ENCODE measurements at regions not wholly inside any gene's neighbourhood (a gene's known extent, or its start where the extent isn't known, plus 50 kb on each side); places are given as distances from the start of the nearest gene placed in this dataset.

DNA sequence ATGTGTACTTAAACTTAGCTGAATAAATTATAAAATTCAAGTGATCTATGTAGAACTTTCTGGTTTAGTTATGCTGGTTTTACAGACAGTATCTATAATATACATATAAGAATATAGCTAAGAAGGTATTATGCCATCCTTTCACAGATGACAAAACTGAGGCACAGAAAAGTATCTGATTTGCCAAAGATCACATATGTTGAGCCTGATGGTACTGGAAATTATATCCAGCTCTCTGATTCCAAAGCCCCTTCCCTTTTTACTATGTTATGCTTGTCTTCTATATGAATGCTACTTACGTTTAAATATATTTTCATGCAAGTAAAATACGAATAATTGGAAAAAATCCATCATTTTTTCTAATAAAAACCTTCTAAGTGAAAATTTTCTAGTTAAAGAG is 1631.3 kb downstream of the DPP10 start:
- Histone ChIP-seq H4K91ac (ENCODE audit: low read depth, low read length) (no peak overlapping the region), H3K14ac (ENCODE audit: low read length) (no peak overlapping the region), H4K12ac (ENCODE audit: low read depth, low read length) (no peak overlapping the region), H2BK120ac (ENCODE audit: insufficient read depth, low read length, poor library complexity) (no peak overlapping the region), H3K4me2 (ENCODE audit: low read length) (no peak overlapping the region), H3K27me3 (ENCODE audit: insufficient read depth, low read length) (no peaks in the 10 kb centered on the region), H3K23ac (ENCODE audit: low read length) (no peak overlapping the region), H3K79me2 (ENCODE audit: control insufficient read depth, insufficient read depth, low read length, poor library complexity) (no peaks in the 10 kb centered on the region), H3K4me3 (ENCODE audit: low read depth, low read length) (no peak overlapping the region), H3K36me3 (ENCODE audit: control insufficient read depth in 1 of 2, insufficient read depth in 2 of 2, low read length in 2 of 2) (no peaks in the 10 kb centered on the region), H3K27ac (ENCODE audit: low read depth, low read length) (no peak overlapping the region), H3K79me1 (ENCODE audit: low read length) (no peaks in the 10 kb centered on the region), H2BK5ac (ENCODE audit: low read depth, low read length, poor library complexity) (no peak overlapping the region), H3K9ac (ENCODE audit: low read length) (no peak overlapping the region), H2AK5ac (ENCODE audit: low read length) (no peak overlapping the region), H2AFZ (ENCODE audit: insufficient read depth, low read length, poor library complexity) (no peak overlapping the region), H3K9me3 (ENCODE audit: insufficient read depth, low read depth, low read length) (no peaks in the 10 kb centered on the region), H3K4me1 (ENCODE audit: control insufficient read depth in 1 of 2, insufficient read depth in 2 of 2, low read length in 2 of 2) (no peaks in the 10 kb centered on the region), H3K18ac (ENCODE audit: low read length) (no peak overlapping the region), H4K8ac (ENCODE audit: low read depth, low read length) (no peak overlapping the region), H3K4ac (ENCODE audit: low read depth, low read length) (no peak overlapping the region), H2BK12ac (ENCODE audit: low read length) (no peak overlapping the region)
- no peak for DNase-seq
- WGBS (ENCODE audit: extremely low coverage, insufficient coverage, insufficient read length): no CpG with 5 or more reads among the region's 2 CpGs

DNA sequence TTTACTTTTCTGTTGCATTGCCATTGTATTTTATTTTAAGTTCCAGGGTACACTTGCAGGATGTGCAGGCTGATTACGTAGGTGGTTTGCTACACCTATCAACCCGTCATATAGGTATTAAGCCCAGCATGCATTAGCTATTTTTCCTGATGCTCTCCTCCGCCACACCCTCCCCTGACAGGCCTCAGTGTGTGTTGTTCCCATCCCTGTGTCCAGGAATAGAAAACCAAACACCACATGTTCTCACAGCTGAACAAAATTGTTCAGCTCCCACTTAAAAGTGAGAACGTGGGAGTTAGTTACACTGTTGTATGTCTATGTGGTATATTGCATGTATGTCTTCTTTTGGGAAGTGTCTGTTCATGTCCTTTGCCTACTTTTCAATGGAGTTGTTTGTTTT is 1631.7 kb downstream of the DPP10 start:
- H3K9me3 ChIP-seq (ENCODE audit: insufficient read depth, low read depth, low read length): no peaks in the 10 kb centered on the region
- no peak overlapping the region for H2BK5ac ChIP-seq (ENCODE audit: low read depth, low read length, poor library complexity)
- no peak overlapping the region for H3K4me3 ChIP-seq (ENCODE audit: low read depth, low read length)
- no peak overlapping the region for H3K18ac ChIP-seq (ENCODE audit: low read length)
- H3K9ac ChIP-seq (ENCODE audit: low read length): no peak overlapping the region
- H3K36me3 ChIP-seq (ENCODE audit: control insufficient read depth in 1 of 2, insufficient read depth in 2 of 2, low read length in 2 of 2): no peaks in the 10 kb centered on the region
- no peaks in the 10 kb centered on the region for H3K4me1 ChIP-seq (ENCODE audit: control insufficient read depth in 1 of 2, insufficient read depth in 2 of 2, low read length in 2 of 2)
- H2AK5ac ChIP-seq (ENCODE audit: low read length): no peak overlapping the region
- H2BK12ac ChIP-seq (ENCODE audit: low read length): no peak overlapping the region
- WGBS (ENCODE audit: extremely low coverage, insufficient coverage, insufficient read length): no CpG with 5 or more reads among the region's 4 CpGs
- no peak overlapping the region for H4K8ac ChIP-seq (ENCODE audit: low read depth, low read length)
- H3K23ac ChIP-seq (ENCODE audit: low read length): no peak overlapping the region
- H4K12ac ChIP-seq (ENCODE audit: low read depth, low read length): no peak overlapping the region
- no peak overlapping the region for H3K4me2 ChIP-seq (ENCODE audit: low read length)
- no peak overlapping the region for H2AFZ ChIP-seq (ENCODE audit: insufficient read depth, low read length, poor library complexity)
- H3K4ac ChIP-seq (ENCODE audit: low read depth, low read length): no peak overlapping the region
- no peaks in the 10 kb centered on the region for H3K79me2 ChIP-seq (ENCODE audit: control insufficient read depth, insufficient read depth, low read length, poor library complexity)
- H4K91ac ChIP-seq (ENCODE audit: low read depth, low read length): no peak overlapping the region
- no peak overlapping the region for H3K14ac ChIP-seq (ENCODE audit: low read length)
- H3K27ac ChIP-seq (ENCODE audit: low read depth, low read length): no peak overlapping the region
- no peak for DNase-seq
- no peaks in the 10 kb centered on the region for H3K79me1 ChIP-seq (ENCODE audit: low read length)
- no peak overlapping the region for H2BK120ac ChIP-seq (ENCODE audit: insufficient read depth, low read length, poor library complexity)
- H3K27me3 ChIP-seq (ENCODE audit: insufficient read depth, low read length): no peaks in the 10 kb centered on the region

DNA sequence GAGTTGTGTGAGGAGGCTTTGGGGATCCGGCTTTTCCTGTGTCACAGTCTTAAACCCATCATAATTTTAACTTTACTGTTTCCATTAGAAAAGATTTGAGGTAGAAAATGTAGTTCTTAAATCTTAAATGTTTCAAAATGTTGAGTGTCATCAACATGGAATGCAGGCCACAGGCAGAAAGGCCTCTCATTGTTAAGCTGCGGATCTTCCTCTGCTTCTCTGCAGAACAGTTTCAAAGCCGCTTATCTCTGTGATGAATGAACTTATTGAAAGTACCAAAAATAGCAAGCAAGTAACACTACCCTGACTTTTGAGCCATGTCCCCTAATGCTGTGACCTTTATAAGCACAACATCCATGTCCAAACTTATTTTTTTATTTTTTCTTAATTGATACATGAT is 1645.8 kb downstream of the DPP10 start:
- Histone ChIP-seq H3K23ac (ENCODE audit: low read length) (no peak overlapping the region), H2AFZ (ENCODE audit: insufficient read depth, low read length, poor library complexity) (no peak overlapping the region), H4K91ac (ENCODE audit: low read depth, low read length) (no peak overlapping the region), H3K27ac (ENCODE audit: low read depth, low read length) (no peak overlapping the region), H4K8ac (ENCODE audit: low read depth, low read length) (no peak overlapping the region), H2BK12ac (ENCODE audit: low read length) (no peak overlapping the region), H2BK5ac (ENCODE audit: low read depth, low read length, poor library complexity) (no peak overlapping the region), H3K9ac (ENCODE audit: low read length) (no peak overlapping the region), H3K79me1 (ENCODE audit: low read length) (no peaks in the 10 kb centered on the region), H2AK5ac (ENCODE audit: low read length) (no peak overlapping the region), H3K36me3 (ENCODE audit: control insufficient read depth in 1 of 2, insufficient read depth in 2 of 2, low read length in 2 of 2) (no peaks in the 10 kb centered on the region), H3K4me2 (ENCODE audit: low read length) (no peak overlapping the region), H3K4me1 (ENCODE audit: control insufficient read depth in 1 of 2, insufficient read depth in 2 of 2, low read length in 2 of 2) (peaks cover 0 to 2% of the 10 kb centered on the region in 2 experiments), H4K12ac (ENCODE audit: low read depth, low read length) (no peak overlapping the region), H3K4me3 (ENCODE audit: low read depth, low read length) (no peak overlapping the region), H3K4ac (ENCODE audit: low read depth, low read length) (no peak overlapping the region), H3K14ac (ENCODE audit: low read length) (no peak overlapping the region), H3K18ac (ENCODE audit: low read length) (no peak overlapping the region), H3K27me3 (ENCODE audit: insufficient read depth, low read length) (no peaks in the 10 kb centered on the region), H3K9me3 (ENCODE audit: insufficient read depth, low read depth, low read length) (no peaks in the 10 kb centered on the region), H3K79me2 (ENCODE audit: control insufficient read depth, insufficient read depth, low read length, poor library complexity) (no peaks in the 10 kb centered on the region), H2BK120ac (ENCODE audit: insufficient read depth, low read length, poor library complexity) (no peak overlapping the region)
- DNase-seq: no peak
- no CpG with 5 or more reads among the region's 3 CpGs for WGBS (ENCODE audit: extremely low coverage, insufficient coverage, insufficient read length)

DNA sequence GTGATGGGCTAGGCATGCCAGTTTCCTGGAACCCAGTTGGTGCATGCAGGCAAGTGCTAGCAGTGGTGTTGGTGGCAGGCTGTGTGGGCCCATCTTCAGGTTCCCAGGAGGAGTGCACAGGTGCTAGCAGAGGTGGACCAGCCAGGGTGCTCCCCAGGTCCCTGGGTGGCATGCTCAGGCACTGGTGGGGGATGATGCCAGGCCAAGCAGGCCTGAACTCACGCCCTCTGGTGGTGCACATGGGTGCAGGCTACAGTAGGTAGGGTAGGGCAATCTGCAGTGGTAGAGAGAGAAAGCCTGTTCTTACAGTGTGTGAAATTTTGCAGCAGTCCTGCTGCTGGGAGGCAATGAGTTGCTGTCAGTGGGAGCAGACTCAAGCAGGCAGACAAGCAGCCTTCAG is 1651.8 kb downstream of the DPP10 start:
- no peak overlapping the region for H4K91ac ChIP-seq (ENCODE audit: low read depth, low read length)
- H3K4me3 ChIP-seq (ENCODE audit: low read depth, low read length): no peak overlapping the region
- H3K9ac ChIP-seq (ENCODE audit: low read length): no peak overlapping the region
- H2AFZ ChIP-seq (ENCODE audit: insufficient read depth, low read length, poor library complexity): no peak overlapping the region
- no peak overlapping the region for H4K12ac ChIP-seq (ENCODE audit: low read depth, low read length)
- H3K14ac ChIP-seq (ENCODE audit: low read length): no peak overlapping the region
- H3K27ac ChIP-seq (ENCODE audit: low read depth, low read length): no peak overlapping the region
- H4K8ac ChIP-seq (ENCODE audit: low read depth, low read length): no peak overlapping the region
- H3K36me3 ChIP-seq (ENCODE audit: control insufficient read depth in 1 of 2, insufficient read depth in 2 of 2, low read length in 2 of 2): no peaks in the 10 kb centered on the region
- no peaks in the 10 kb centered on the region for H3K27me3 ChIP-seq (ENCODE audit: insufficient read depth, low read length)
- H3K79me1 ChIP-seq (ENCODE audit: low read length): no peaks in the 10 kb centered on the region
- no peak for DNase-seq
- no CpG with 5 or more reads among the region's 1 CpG for WGBS (ENCODE audit: extremely low coverage, insufficient coverage, insufficient read length)
- H3K9me3 ChIP-seq (ENCODE audit: insufficient read depth, low read depth, low read length): peaks cover 6% of the 10 kb centered on the region
- no peak overlapping the region for H2BK5ac ChIP-seq (ENCODE audit: low read depth, low read length, poor library complexity)
- H3K4me2 ChIP-seq (ENCODE audit: low read length): no peak overlapping the region
- no peak overlapping the region for H2AK5ac ChIP-seq (ENCODE audit: low read length)
- no peak overlapping the region for H3K23ac ChIP-seq (ENCODE audit: low read length)
- H2BK120ac ChIP-seq (ENCODE audit: insufficient read depth, low read length, poor library complexity): no peak overlapping the region
- H3K79me2 ChIP-seq (ENCODE audit: control insufficient read depth, insufficient read depth, low read length, poor library complexity): no peaks in the 10 kb centered on the region
- no peak overlapping the region for H3K4ac ChIP-seq (ENCODE audit: low read depth, low read length)
- no peak overlapping the region for H3K18ac ChIP-seq (ENCODE audit: low read length)
- H3K4me1 ChIP-seq (ENCODE audit: control insufficient read depth in 1 of 2, insufficient read depth in 2 of 2, low read length in 2 of 2): peaks cover 0 to 2% of the 10 kb centered on the region in 2 experiments
- H2BK12ac ChIP-seq (ENCODE audit: low read length): no peak overlapping the region

Measured in trophoblast cell (in vitro differentiated cells and primary cell).